HG03159 (cell line): ENCODE measurements at regions not wholly inside any gene's neighbourhood (a gene's known extent, or its start where the extent isn't known, plus 50 kb on each side); places are given as distances from the start of the nearest gene placed in this dataset.

Experiments used
- ATAC-seq: cut with Tn5 transposase; IDR thresholded peaks from one replicate; pipeline ENCODE4 v1.9.1; 2021; ENCODE audit warnings: mild to moderate bottlenecking, moderate library complexity; ENCODE audit not compliant: unreplicated experiment

DNA sequence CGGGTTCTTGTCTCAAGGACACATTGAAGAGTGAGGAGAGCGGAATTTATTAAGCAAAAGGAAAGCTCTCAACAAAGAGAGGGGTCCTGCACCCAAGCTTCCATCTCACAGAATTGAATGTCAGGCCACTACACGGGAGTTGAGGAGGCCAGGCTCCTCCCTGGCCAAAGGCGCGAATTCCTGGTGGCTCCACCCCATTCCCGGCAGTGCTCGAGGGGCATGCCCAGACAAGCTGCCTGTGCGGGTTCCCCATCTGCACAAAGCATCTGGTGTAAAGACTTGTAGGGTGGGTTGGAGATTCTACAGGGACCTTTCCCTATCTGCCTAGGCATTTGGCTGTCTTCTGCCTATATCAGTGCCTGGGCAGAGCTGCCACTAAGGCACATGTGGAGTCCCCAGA lies 648.5 kb upstream of the PKN2 start:
- no peak for ATAC-seq

DNA sequence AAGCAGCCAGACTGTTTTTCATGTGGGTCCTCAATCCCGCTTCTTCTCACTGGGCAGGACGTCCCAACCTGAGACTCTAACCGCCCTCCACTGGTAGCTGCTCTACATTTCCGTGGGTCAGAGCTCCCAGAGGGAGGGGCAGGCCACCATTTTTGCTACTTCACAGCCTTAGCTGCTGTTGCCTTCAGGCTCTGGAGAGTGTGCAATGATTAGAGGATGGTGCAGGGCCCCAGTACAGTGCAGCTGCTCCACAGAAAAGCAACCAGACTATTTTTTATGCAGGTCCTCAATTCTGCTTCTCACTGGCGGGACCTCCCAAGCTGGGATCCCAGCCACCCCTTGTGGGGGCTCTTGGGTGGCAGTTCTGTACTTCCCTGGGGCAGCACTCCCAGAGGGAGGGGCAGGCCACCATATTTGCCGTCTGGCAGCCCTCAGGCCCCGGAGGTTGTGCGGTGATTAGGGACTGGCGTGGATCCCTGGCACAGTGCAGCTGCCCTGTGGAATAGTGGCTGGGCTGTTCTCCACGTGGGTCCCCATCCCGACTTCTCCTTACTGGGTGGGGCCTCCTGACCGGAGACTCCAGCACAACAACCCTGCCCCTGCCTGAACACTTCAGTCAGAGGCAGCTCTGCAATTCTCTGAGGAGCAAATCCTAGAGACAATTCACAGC lies 647.6 kb upstream of the PKN2 start:
- ATAC-seq, result no peak

DNA sequence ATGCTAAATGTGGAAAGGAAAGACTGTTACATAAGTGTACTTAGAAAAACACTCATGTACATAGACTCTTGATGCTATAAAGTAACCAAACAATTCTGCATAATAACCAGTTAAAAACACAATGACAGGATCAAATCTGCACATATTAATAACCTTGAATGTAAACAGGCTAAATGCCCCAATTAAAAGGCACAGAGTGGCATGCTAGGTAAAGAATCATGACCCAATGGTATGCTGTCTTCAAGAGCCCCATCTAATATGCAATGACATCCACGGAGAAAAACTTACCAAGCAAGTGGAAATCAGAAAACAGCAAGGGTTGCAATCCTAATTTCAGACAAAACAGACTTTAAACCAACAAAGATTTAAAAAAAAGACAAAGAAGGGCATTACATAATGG lies 644.8 kb upstream of the PKN2 start:
- no peak for ATAC-seq

- no peak for ATAC-seq
These were observed 640.2 kb upstream of the PKN2 start for GRCh38 chr1:88043834-88044233.

- no peak for ATAC-seq
These were observed 631.9 kb upstream of the PKN2 start for GRCh38 chr1:88052167-88052566.

GRCh38 chr1:88053065-88053464 lies 631.0 kb upstream of the PKN2 start:
- ATAC-seq, result no peak

DNA sequence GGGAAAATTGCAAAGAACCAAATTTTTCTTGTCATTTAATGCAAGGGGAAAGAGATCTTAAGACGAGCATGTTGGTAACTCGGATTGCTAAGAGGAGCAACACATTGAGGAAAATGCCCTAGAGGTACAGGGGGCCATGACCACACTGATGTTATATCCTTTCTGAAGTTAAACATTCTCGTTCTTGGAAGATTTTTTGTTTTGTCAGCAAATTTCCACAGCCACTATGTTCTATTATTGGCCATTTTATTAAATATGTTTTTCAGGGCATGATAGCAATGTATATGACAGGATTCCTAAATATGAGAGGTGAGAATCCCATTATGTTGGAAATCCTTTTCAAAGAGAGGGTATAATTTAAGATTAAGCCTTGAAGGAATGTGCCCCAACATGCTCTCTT lies 627.2 kb upstream of the PKN2 start:
- ATAC-seq, result no peak

DNA sequence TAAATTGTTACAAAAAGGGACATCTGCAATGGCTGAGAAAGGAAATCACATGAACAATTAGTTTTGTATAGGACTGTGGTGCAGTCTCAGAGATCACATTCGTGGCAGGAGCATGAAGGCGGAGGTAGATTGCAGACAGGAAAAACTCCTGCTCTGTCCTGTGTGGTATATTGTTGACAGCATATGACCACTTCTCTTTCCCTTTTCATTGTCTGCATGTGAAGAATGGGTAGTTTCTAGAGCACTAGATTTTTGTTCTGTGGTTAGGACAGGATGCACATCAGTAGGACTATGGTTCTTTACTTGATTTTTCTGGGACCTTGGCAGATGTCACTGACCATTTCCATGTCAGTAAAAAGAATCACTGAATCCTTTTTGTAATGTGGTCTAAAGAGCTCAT lies 625.9 kb upstream of the PKN2 start:
- no peak for ATAC-seq

GRCh38 chr1:88060112-88060673 lies 623.9 kb upstream of the PKN2 start:
- no peak for ATAC-seq

GRCh38 chr1:88060750-88061491 lies 623.2 kb upstream of the PKN2 start:
- ATAC-seq, result no peak

DNA sequence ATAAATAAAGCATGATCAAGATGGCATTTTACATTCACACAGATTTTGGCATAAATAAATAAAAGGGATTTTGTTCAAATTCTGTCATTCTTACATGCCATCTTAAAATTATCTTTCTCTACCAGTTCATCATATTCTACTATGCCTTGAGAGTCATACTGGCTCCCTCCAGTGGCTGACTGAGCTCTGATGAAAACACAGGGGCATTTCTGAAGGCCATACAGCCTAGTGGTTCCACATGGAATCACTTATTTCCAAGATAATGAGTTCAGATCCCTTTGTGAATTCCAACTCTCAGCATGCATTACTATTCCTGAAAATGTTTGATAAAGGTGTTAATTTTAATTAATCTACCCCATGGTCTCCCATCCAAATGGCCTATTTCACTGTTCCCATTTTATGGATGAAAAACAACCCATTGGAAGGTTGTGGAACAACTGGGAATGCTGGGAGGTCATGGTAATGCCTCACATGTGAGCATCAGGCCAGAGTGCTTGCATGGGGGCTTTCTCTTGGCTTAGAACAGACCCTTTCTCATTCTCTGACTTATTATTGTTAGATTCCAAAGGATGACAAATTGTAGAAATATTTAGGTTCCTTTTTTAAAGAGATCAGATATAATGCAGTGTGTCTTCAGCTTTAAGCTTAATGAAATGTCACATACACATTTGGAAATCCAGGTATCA lies 622.4 kb upstream of the PKN2 start:
- peak; percentile 86 for ATAC-seq

DNA sequence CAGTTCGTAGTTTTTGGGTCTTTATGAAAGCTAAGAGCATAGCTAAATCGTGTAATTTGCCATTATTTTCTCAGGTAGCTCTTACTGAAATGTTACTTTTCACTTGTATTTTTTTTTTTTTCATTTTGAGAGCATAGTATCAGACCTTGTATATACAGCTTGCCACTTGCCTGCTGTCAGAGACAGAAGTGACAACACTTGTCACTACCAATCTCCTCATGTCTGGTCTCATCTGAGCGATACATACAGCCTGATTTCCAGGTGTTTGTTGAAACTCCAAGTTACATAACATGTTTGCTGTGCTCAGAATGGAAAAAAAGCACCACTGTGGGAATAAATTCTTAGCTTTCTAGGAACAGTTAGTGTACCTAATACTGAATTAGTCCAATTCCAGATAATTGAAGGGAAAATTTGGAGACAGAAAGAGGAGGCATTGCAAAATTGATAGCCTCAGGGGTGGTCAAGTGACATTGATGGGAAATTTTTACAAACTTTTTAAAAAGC lies 621.4 kb upstream of the PKN2 start:
- ATAC-seq, result no peak

GRCh38 chr1:88063605-88064004 lies 620.5 kb upstream of the PKN2 start:
- no peak for ATAC-seq

DNA sequence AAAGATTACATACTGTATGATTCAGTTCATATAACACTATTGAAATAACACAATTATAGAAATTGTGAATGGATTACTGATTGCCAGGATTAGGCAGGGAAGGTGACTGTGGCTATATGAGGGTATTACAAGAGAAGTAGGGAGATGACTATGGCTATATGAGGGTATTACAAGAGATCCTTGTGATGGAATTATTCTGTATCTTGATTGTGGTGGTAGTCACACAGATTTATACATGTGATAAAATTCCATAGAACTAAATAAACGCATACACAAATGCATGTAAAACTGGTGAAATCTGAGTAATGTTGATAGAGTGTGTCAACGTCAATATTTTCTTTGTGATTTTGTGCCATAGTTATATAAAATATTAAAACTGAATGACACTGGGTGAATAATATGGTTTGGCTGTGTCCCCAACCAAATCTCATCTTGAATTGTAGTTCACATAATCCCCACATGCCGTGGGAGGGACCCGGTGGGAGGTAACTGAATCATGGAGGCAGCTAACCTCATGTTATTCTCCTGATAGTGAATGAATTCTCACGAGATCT lies 615.6 kb upstream of the PKN2 start:
- no peak for ATAC-seq

DNA sequence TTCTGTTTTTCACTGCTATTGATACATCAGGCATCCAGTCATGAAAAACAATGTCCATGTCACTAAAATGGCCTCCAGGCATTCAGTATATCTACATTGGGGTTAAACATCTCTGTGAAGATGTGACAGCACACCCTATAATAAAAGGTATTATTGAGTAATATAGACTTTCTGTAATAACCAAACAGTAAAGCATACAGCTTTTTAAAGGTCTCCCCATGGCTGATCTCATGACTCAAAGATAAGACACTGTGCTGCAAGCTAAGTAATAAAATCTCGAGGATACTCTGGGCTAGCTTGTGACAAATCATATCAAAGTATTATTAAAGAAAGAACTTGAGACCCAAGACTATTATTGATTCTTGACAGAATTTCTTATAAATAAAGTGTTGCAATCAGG lies 613.1 kb upstream of the PKN2 start:
- ATAC-seq, result no peak

DNA sequence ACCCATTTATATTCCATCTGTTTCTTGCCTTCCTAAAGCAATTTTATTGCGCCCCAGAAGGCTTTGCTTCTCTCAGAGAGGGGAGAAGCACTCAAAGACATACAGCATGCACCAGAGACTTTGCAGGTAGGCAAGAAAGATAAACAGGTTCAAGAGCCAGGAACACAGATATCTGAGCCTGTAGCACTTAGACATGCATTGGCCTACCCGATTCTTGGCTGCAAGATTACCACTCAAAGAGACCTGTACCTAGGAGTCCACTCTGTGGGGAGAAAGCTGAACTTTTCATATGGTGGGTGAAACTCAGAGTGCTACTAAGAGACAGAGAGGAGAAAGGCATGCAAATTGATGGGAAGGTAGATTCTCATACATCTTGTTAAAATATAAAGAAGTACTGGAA lies 609.4 kb upstream of the PKN2 start:
- no peak for ATAC-seq

- no peak for ATAC-seq
These were observed 608.3 kb upstream of the PKN2 start for GRCh38 chr1:88075813-88076212.

DNA sequence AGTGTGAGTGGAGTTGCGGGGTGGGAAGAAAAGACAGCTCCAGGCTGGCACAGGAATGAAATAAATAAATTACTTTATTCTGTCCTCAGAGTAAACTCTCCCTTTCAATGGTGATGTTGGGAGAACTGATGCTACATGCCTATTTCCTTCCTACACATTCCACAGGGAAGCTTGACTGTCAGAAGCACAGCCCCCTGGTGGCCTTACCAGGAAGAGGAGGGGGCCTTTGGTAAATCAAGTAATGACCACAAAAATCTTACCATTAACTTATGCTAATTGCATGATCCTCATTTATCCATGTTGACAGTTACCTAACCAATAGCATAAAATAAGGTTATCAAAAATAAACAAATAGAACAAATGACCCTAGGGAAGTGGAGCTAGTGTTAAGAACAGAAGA lies 605.0 kb upstream of the PKN2 start:
- ATAC-seq, result no peak

DNA sequence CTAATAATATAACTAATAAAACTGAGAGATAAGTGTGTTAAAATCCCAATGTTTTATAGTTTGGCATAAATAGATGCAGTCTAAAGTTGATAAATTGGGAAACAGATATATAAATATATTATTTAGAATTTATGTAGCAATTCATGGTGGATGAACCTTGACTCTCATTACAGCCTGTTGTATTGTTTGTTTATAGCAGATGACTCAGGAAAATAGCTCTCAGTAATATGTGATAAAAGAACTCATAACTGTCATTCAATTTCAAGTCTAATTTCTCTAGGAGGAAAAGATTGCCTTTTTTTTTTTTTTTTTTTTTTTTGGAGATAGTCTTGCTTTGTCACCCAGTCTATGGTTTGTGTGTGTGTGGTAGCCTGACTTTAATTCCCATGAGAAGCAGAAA lies 603.2 kb upstream of the PKN2 start:
- no peak for ATAC-seq

DNA sequence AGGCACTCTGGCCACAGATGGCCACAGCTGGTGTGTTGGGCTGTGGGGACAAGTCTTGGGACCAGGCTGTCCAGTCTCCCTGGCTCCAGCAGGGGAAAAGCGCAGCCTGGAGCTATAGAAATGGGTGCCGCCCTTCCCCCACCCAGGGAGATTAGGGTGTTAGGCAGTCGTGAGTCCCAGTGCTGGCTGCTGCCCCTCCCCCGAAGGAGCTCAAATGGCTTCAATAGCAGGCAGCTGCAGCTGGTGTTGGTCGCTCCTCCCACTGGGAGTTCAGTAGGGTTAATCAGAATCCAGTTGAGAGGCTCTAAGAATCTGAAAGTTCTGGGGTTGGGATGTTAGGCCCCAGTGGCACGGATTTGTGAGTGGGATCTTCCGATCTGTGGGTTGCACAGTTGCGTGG lies 595.6 kb upstream of the PKN2 start:
- no peak for ATAC-seq

DNA sequence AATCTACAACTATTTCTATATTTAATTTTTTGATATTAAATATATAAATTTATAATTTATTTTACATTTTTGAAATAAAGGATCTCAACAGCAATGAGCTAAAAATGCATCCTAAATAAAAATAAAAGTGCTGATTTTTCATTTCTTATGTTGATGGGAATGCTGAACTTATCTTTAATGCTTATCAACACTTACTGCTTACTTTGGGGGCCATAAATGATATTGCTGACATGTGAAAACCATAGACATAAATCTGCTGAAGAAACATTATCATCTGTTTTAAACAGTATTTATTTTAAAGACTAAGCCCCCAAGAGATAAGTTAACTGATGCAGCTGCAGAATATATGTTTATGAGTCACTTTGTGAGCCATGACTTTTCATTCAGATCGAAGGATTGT lies 594.1 kb upstream of the PKN2 start:
- ATAC-seq, result no peak
